CD4-positive, alpha-beta T cell treated with Interleukin-2 at 100 ng/mL for 4 hours (primary cell): ENCODE measurements at regions not wholly inside any gene's neighbourhood (a gene's known extent, or its start where the extent isn't known, plus 50 kb on each side); places are given as distances from the start of the nearest gene placed in this dataset.
A peak's percentile ranks its signal among the peaks of the same experiment; 100 is the strongest.
"Not testable (repeated sequence)": the region's sequence is repeated elsewhere in the genome, so short reads cannot be mapped to it uniquely, and the experiment has no call there.

ENCODE experiments used
- DNase-seq: peaks from one replicate; pipeline ENCODE4 v3.0.0-alpha.2; 2020; ENCODE audit warnings: low spot score

GRCh38 chr4:3926969-3927755, 161.0 kb downstream of the ADRA2C start:
- not testable (repeated sequence) for DNase-seq

- not testable (repeated sequence) for DNase-seq
Measured at GRCh38 chr4:3929431-3929830, 163.2 kb downstream of the ADRA2C start.

GRCh38 chr4:3932734-3933133, 166.5 kb downstream of the ADRA2C start:
- not testable (repeated sequence) for DNase-seq

- DNase-seq, result not testable (repeated sequence)
Measured at GRCh38 chr4:3935406-3935805, 169.2 kb downstream of the ADRA2C start.

- no peak for DNase-seq
Measured at GRCh38 chr4:3936184-3936583, 170.0 kb downstream of the ADRA2C start.

GRCh38 chr4:3937849-3938562, 171.8 kb downstream of the ADRA2C start:
- DNase-seq, result not testable (repeated sequence)

- not testable (repeated sequence) for DNase-seq
Measured at GRCh38 chr4:3938676-3939075, 172.5 kb downstream of the ADRA2C start.

- not testable (repeated sequence) for DNase-seq
Measured at GRCh38 chr4:3939954-3940591, 173.9 kb downstream of the ADRA2C start.

GRCh38 chr4:3941735-3942522, 175.7 kb downstream of the ADRA2C start:
- DNase-seq, result not testable (repeated sequence)

- DNase-seq, result peak; percentile 62
Measured at GRCh38 chr4:3942569-3942971, 176.4 kb downstream of the ADRA2C start.

GRCh38 chr4:3943051-3943450, 176.9 kb downstream of the ADRA2C start:
- not testable (repeated sequence) for DNase-seq

GRCh38 chr4:3945511-3946290, 179.5 kb downstream of the ADRA2C start:
- no peak for DNase-seq

- DNase-seq, result not testable (repeated sequence)
Measured at GRCh38 chr4:3946553-3946952, 180.4 kb downstream of the ADRA2C start.

- DNase-seq, result not testable (repeated sequence)
Measured at GRCh38 chr4:3947761-3948160, 181.6 kb downstream of the ADRA2C start.

- DNase-seq, result not testable (repeated sequence)
Measured at GRCh38 chr4:3948210-3948609, 182.0 kb downstream of the ADRA2C start.

- DNase-seq, result not testable (repeated sequence)
Measured at GRCh38 chr4:3949916-3950315, 183.7 kb downstream of the ADRA2C start.

GRCh38 chr4:3952443-3953139, 186.4 kb downstream of the ADRA2C start:
- not testable (repeated sequence) for DNase-seq

GRCh38 chr4:3953140-3953489, 186.9 kb downstream of the ADRA2C start:
- not testable (repeated sequence) for DNase-seq

GRCh38 chr4:3954540-3955320, 188.5 kb downstream of the ADRA2C start:
- peak; percentile 69 for DNase-seq
